T-helper 1 cell treated with Interleukin-12 subunit alpha and Interleukin-12 subunit beta and Interleukin-4 antibody, amounts not matched to agents 30 ng/mL and 1 ng/mL, for 36 hours (primary cell): ENCODE measurements at regions not wholly inside any gene's neighbourhood (a gene's known extent, or its start where the extent isn't known, plus 50 kb on each side); places are given as distances from the start of the nearest gene placed in this dataset.

Experiments
- intact Hi-C: fragments of 100-400 bp; cut with micrococcal nuclease; formaldehyde crosslinking; loops from one replicate; pipeline ENCODE4 v1.15.1; 2024

DNA sequence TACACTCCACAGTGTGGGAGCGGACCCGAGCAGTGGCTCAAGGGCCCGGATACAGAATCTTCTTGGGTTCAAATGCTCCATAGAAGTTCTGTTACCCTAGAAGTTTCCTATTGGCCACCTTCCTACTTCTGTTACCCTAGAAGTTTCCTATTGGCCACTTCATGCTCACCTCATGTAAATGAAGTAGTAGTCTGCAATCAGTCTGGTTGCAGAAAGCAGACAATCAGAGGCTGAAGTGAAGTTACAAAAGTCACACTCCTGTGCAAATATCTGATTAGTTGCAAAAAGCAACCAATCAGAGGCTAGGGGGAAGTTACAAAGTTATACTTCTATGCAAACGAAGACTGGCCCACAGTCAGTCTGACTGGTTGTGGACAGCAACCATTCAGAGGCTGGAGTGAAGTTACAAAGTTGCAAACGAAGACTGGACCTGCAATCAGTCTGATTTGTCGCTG, 77.8 kb upstream of the CPNE8 start:
- intact Hi-C loops = no loop called here

- intact Hi-C loops = no loop called here
Observed at GRCh38 chr12:38977132-38977531, 71.7 kb upstream of the CPNE8 start.

DNA sequence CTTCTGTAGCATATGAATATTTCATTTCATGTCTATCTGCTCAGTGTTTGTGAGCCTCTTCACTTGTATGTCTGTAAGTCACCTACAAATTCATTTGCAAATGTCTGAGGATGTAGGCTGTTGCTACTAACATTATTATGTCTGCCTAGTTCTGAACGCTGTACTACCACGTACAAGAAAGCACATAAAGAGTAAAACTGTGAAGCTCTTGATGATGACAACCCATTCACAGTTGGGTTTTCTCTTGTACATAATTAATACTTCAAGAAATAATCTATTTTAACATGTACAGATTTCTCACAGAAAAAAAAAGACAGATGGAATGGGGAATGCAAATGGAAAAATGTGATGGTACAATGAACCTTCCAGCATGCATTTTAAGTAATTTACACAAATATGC, 64.3 kb upstream of the CPNE8 start:
- intact Hi-C loops = no loop called here

GRCh38 chr12:38961683-38962082, 56.3 kb upstream of the CPNE8 start:
- intact Hi-C loops = no loop called here

- intact Hi-C loops = no loop called here
Observed at GRCh38 chr12:38961012-38961411, 55.6 kb upstream of the CPNE8 start.

GRCh38 chr12:38956337-38956736, 50.9 kb upstream of the CPNE8 start:
- intact Hi-C loops = no loop called here
